PC-9 (cell line): ENCODE measurements at regions not wholly inside any gene's neighbourhood (a gene's known extent, or its start where the extent isn't known, plus 50 kb on each side); places are given as distances from the start of the nearest gene placed in this dataset.

Source experiments
- BruUV-seq: library from RNA; stranded (reverse); fragments of 400-500 nt; replicated peaks from 2 replicates; lab custom pipeline; 2021; lab: Mats Ljungman, UMichigan
- CTCF ChIA-PET: fragments of 300-600 bp; sonication (Branson Sonifier 250); formaldehyde crosslinking; loops from one replicate; lab custom pipeline; 2022; ENCODE audit warnings: antibody characterized with exemption; lab: Charles Lee
- POLR2A ChIA-PET: fragments of 300-600 bp; sonication (Branson Sonifier 250); formaldehyde crosslinking; loops from one replicate; lab custom pipeline; 2022; ENCODE audit warnings: antibody characterized with exemption; ENCODE audit not compliant: unreplicated experiment; lab: Charles Lee
- DNase-seq, 2 experiments: peaks; one replicate each; pipeline versions ENCODE4 v3.0.0 to v3.0.0-alpha.2; 2015 to 2022; ENCODE audit warnings: mixed read lengths in 1 of 2
- H2AFZ ChIP-seq: fragments of 200-600 bp; sonication (generic); 2 replicates; pipeline ENCODE4 v1.8.1; 2017; ENCODE audit warnings: antibody characterized with exemption
- H3F3A ChIP-seq: fragments of 200-600 bp; sonication (generic); 2 replicates; pipeline ENCODE4 v1.8.1; 2017; ENCODE audit warnings: antibody characterized with exemption, mild to moderate bottlenecking, low read depth; ENCODE audit not compliant: insufficient read depth
- H3K27ac ChIP-seq: fragments of 200-600 bp; sonication (generic); 2 replicates; pipeline ENCODE4 v1.6.1; 2016; ENCODE audit warnings: mixed run types
- H3K27me3 ChIP-seq: fragments of 200-600 bp; sonication (generic); 2 replicates; pipeline ENCODE4 v1.6.1; 2016; ENCODE audit warnings: low read depth, mixed run types; ENCODE audit not compliant: insufficient read depth
- H3K36me3 ChIP-seq: fragments of 200-600 bp; sonication (generic); 2 replicates; pipeline ENCODE4 v1.6.1; 2016; ENCODE audit warnings: low read depth, mixed run types
- H3K4me1 ChIP-seq: fragments of 200-600 bp; sonication (generic); replicated peaks from 2 replicates; pipeline ENCODE4 v1.6.1; 2016; ENCODE audit warnings: mixed run types; ENCODE audit not compliant: insufficient read depth
- H3K4me2 ChIP-seq: fragments of 200-600 bp; sonication (generic); 2 replicates; pipeline ENCODE4 v1.6.1; 2017; ENCODE audit warnings: mixed run types
- H3K4me3 ChIP-seq: fragments of 200-600 bp; sonication (generic); 2 replicates; pipeline ENCODE4 v1.6.1; 2016; ENCODE audit warnings: mixed run types
- H3K79me2 ChIP-seq: fragments of 200-600 bp; sonication (generic); 2 replicates; pipeline ENCODE4 v1.6.1; 2017; ENCODE audit warnings: low read depth, mixed run types
- H3K9me2 ChIP-seq: fragments of 200-600 bp; sonication (generic); 2 replicates; pipeline ENCODE4 v1.8.1; 2017; ENCODE audit warnings: mild to moderate bottlenecking; ENCODE audit not compliant: insufficient read depth
- H3K9me3 ChIP-seq: fragments of 200-600 bp; sonication (generic); 2 replicates; pipeline ENCODE4 v1.8.1; 2016; ENCODE audit warnings: low read depth; ENCODE audit not compliant: insufficient read depth
- H4K20me1 ChIP-seq: fragments of 200-600 bp; sonication (generic); 2 replicates; pipeline ENCODE4 v1.8.1; 2017; ENCODE audit not compliant: insufficient read depth
- CTCF ChIP-seq: fragments of 200-600 bp; sonication (generic); conservative IDR thresholded peaks from 2 replicates; pipeline ENCODE4 v1.6.1; 2017; ENCODE audit warnings: mixed run types, antibody characterized with exemption, mild to moderate bottlenecking, moderate library complexity
- EZH2 ChIP-seq: fragments of 200-600 bp; sonication (generic); IDR thresholded peaks from 2 replicates; pipeline ENCODE4 v1.8.0; 2017; ENCODE audit warnings: antibody characterized with exemption, low read depth
- intact Hi-C: fragments of 100-400 bp; cut with micrococcal nuclease; formaldehyde crosslinking; loops from one replicate; pipeline ENCODE4 v1.10.0; 2022; ENCODE audit not compliant: unreplicated experiment

DNA sequence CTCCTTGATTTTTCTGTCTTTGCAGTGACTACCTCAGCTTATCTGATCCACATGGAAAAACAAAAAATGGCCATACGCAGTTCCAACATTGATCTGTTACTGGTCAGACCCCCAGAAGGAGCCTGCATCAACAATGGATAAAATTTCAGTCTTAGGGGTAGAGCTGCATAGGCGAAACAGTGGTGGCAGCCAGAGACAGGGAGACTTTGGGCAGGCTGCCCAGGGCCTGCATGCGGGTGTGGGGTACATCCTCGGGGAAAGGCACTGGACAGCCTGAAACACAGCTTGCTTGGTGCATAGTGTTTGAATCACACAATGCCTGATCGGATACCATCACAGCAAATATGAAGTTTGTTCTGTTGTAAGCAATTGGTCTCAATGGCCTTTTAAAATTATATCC lies 847.8 kb downstream of the QKI start:
- Histone ChIP-seq H3K27ac (no peak overlapping the region), H4K20me1 (no peaks in the 10 kb centered on the region), H3K4me3 (no peak overlapping the region), H3K9me3 (no peaks in the 10 kb centered on the region), H3K4me1 (no peaks in the 10 kb centered on the region), H3K9me2 (no peaks in the 10 kb centered on the region), H3K36me3 (no peaks in the 10 kb centered on the region), H3F3A (no peaks in the 10 kb centered on the region), H3K4me2 (no peak overlapping the region), H3K27me3 (0 out of 2 replicates have a peak, but pooled peaks cover 6% of the 10 kb centered on the region), H2AFZ (no peak overlapping the region), H3K79me2 (no peaks in the 10 kb centered on the region)
- ChIA-PET POLR2A (no interaction called here), CTCF (no interaction called here)
- intact Hi-C loops, result no loop called here
- no peak for DNase-seq
- no TSS peak for BruUV-seq
- TF ChIP-seq EZH2 (no peak), CTCF (no peak)

DNA sequence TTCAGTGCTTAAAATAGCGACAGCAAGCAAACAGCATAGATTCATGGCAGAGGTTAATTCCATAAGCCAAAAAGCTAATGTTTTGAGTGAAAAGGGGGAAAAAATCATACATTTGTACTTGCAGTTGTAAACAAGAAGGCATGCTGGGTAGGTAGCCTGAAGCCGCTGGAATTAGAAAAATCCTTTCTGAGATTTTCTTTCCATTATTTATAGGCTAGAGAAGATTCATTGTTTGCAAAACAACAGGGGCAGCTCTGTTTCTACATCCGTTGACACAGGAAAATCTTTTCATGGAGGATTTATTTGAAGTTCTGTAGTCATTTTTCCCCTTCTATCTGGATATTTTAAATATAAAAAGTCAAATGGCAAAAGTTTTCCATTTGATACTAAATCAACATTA lies 843.9 kb downstream of the QKI start:
- Histone ChIP-seq H3K4me1 (no peaks in the 10 kb centered on the region), H3K27me3 (0 out of 2 replicates have a peak, but pooled peaks cover 6% of the 10 kb centered on the region), H3K27ac (no peak overlapping the region), H3K9me3 (no peaks in the 10 kb centered on the region), H4K20me1 (no peaks in the 10 kb centered on the region), H3K79me2 (no peaks in the 10 kb centered on the region), H3K9me2 (no peaks in the 10 kb centered on the region), H3K4me3 (no peak overlapping the region), H3K4me2 (no peak overlapping the region), H3F3A (no peaks in the 10 kb centered on the region), H3K36me3 (no peaks in the 10 kb centered on the region), H2AFZ (no peak overlapping the region)
- TF ChIP-seq EZH2, result no peak
- TF ChIP-seq CTCF, result no peak
- no peak for DNase-seq
- CTCF ChIA-PET, result no interaction called here
- POLR2A ChIA-PET, result no interaction called here
- BruUV-seq, result no TSS peak
- intact Hi-C loops, result no loop called here

- no peak overlapping the region for H2AFZ ChIP-seq
- H3K27ac ChIP-seq, result no peak overlapping the region
- no peaks in the 10 kb centered on the region for H4K20me1 ChIP-seq
- 0 out of 2 replicates have a peak, but pooled peaks cover 2% of the 10 kb centered on the region for H3K27me3 ChIP-seq
- DNase-seq, result no peak
- H3K9me2 ChIP-seq, result no peaks in the 10 kb centered on the region; the same call in 1 of the 2 replicates
- no peaks in the 10 kb centered on the region for H3F3A ChIP-seq
- BruUV-seq, result no TSS peak
- H3K4me2 ChIP-seq, result no peak overlapping the region
- intact Hi-C loops, result no loop called here
- ChIA-PET CTCF (no interaction called here), POLR2A (no interaction called here)
- no peaks in the 10 kb centered on the region for H3K9me3 ChIP-seq
- H3K4me1 ChIP-seq, result no peaks in the 10 kb centered on the region
- H3K79me2 ChIP-seq, result no peaks in the 10 kb centered on the region
- no peak overlapping the region for H3K4me3 ChIP-seq
- H3K36me3 ChIP-seq, result no peaks in the 10 kb centered on the region
- no peak for TF ChIP-seq EZH2
- no peak for TF ChIP-seq CTCF
Measured at GRCh38 chr6:164252948-164253347, 838.4 kb downstream of the QKI start.
